ENCODE measurements at regions not wholly inside any gene's neighbourhood (a gene's known extent, or its start where the extent isn't known, plus 50 kb on each side); places are given as distances from the start of the nearest gene placed in this dataset.

DNA sequence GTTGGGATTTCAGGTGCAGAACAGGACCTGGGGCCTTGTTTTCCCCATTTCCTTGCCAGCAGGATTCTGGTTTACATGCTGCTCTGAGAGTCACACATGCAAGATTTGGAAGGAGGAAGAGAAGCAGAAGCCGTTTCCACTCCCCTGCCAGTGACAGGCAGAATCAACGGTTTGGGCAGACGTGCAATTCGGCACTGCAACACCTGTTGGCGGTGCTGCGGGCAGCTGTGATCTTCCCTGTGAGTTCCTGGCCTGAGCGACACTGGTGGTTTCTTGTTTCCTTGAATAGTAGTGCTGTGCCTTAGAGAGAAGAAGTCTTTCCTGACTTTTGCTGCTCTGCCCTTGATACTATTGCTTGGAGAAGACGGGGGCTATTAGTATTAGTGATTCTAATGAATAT, 1126.2 kb downstream of the TYW1 start:
- no peak overlapping the region for H3K4me2 ChIP-seq (ENCODE audit: insufficient read depth in 1 of 2, low read depth in 2 of 2, low read length in 2 of 2)
- WGBS, 2 experiments (ENCODE audit: extremely low coverage in 1 of 2, insufficient coverage in 1 of 2, insufficient read length in 1 of 2, insufficient replicate concordance in 2 of 2, low coverage in 1 of 2, low lambda C conversion rate in 2 of 2, missing lambda C conversion rate in 1 of 2): 96% methylated on average over 8 of the region's 8 CpGs; no CpG with 5 or more reads in 1 of the 2 experiments
- no peaks in the 10 kb centered on the region for H3K79me1 ChIP-seq (ENCODE audit: low read depth, low read length)
- peaks cover 11 to 12% of the 10 kb centered on the region in 2 experiments; a peak in 2 of 4 replicates for H3K9me3 ChIP-seq (ENCODE audit: insufficient read depth in 2 of 2, low read depth in 1 of 2, low read length in 1 of 2)
- H3K27me3 ChIP-seq (replicated peaks in 1 of 4; ENCODE audit: control insufficient read depth in 3 of 4, extremely low read depth in 1 of 4, insufficient read depth in 3 of 4, low read length in 3 of 4): no peaks in the 10 kb centered on the region
- H3K9ac ChIP-seq (replicated peaks in 1 of 4; ENCODE audit: extremely low read depth in 1 of 4, low read depth in 3 of 4, low read length in 3 of 4): no peak overlapping the region
- H2AK5ac ChIP-seq (ENCODE audit: low read depth, low read length): no peak overlapping the region
- no peak overlapping the region for H3K56ac ChIP-seq (replicated peaks; ENCODE audit: insufficient read length, low read depth, low read length)
- H4K8ac ChIP-seq (ENCODE audit: extremely low read depth, insufficient read depth, low read length): no peak overlapping the region
- no peak overlapping the region for H2BK20ac ChIP-seq (ENCODE audit: low read length)
- no peaks in the 10 kb centered on the region for H4K20me1 ChIP-seq (replicated peaks in 1 of 2; ENCODE audit: control insufficient read depth in 1 of 2, insufficient read depth in 2 of 2, low read length in 2 of 2)
- H2BK15ac ChIP-seq (ENCODE audit: low read length): no peak overlapping the region
- no peak overlapping the region for H3K18ac ChIP-seq (ENCODE audit: extremely low read depth, low read length)
- no peak overlapping the region for H3K14ac ChIP-seq (ENCODE audit: insufficient read length)
- ChIA-PET CTCF (ENCODE audit: partially characterized antibody) (no interaction called here), POLR2A (ENCODE audit: partially characterized antibody) (no interaction called here)
- no peaks in the 10 kb centered on the region for H3K36me3 ChIP-seq (ENCODE audit: control insufficient read depth in 2 of 4, insufficient read depth in 4 of 4, low read length in 3 of 4)
- no peak overlapping the region for H4K91ac ChIP-seq (replicated peaks; ENCODE audit: insufficient read length, low read length)
- no peak overlapping the region for H3K4me3 ChIP-seq (ENCODE audit: extremely low read depth in 1 of 4, insufficient read depth in 2 of 4, low read depth in 3 of 4, low read length in 4 of 4)
- H3K79me2 ChIP-seq (ENCODE audit: control insufficient read depth in 1 of 2, insufficient read depth in 2 of 2, low read length in 2 of 2): no peaks in the 10 kb centered on the region
- H3K4me1 ChIP-seq (replicated peaks in 1 of 4; ENCODE audit: control insufficient read depth in 3 of 4, insufficient read depth in 4 of 4, low read length in 3 of 4): no peaks in the 10 kb centered on the region
- no peak for TF ChIP-seq RFX5 (IDR thresholded peaks at IDR 0.05; ENCODE audit: borderline replicate concordance, low read depth, low read length)
- no peak for TF ChIP-seq RNF2 (IDR thresholded peaks at IDR 0.05; ENCODE audit: borderline replicate concordance, low read depth, low read length, missing control alignments, poor library complexity, severe bottlenecking)
- no peak for TF ChIP-seq SUZ12 (IDR thresholded peaks at IDR 0.05; ENCODE audit: low read length)
- TF ChIP-seq JUN (IDR thresholded peaks at IDR 0.05; ENCODE audit: low read depth, low read length): no peak
- TF ChIP-seq RXRA (IDR thresholded peaks at IDR 0.05; ENCODE audit: insufficient read depth, low read depth, low read length): no peak
- no peak for TF ChIP-seq POU5F1 (IDR thresholded peaks at IDR 0.05; ENCODE audit: low read depth, low read length)
- TF ChIP-seq, protein P1, sequence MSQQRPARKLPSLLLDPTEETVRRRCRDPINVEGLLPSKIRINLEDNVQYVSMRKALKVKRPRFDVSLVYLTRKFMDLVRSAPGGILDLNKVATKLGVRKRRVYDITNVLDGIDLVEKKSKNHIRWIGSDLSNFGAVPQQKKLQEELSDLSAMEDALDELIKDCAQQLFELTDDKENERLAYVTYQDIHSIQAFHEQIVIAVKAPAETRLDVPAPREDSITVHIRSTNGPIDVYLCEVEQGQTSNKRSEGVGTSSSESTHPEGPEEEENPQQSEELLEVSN (IDR thresholded peaks at IDR 0.05): no peak
- no peak for TF ChIP-seq JUND (IDR thresholded peaks at IDR 0.05; ENCODE audit: low read length)
- TF ChIP-seq BACH1 (IDR thresholded peaks at IDR 0.05; ENCODE audit: low read length): no peak
- no peak for TF ChIP-seq CBX8 (IDR thresholded peaks at IDR 0.05; ENCODE audit: borderline replicate concordance, low read depth, low read length)
- TF ChIP-seq POLR2A (IDR thresholded peaks at IDR 0.05; ENCODE audit: control extremely low read depth in 1 of 2, low read depth in 2 of 2, low read length in 2 of 2): no peak
- TF ChIP-seq POLR2AphosphoS5 (IDR thresholded peaks at IDR 0.05; ENCODE audit: low read depth, low read length): no peak
- no peak for TF ChIP-seq YY1 (IDR thresholded peaks at IDR 0.05; ENCODE audit: low read depth, low read length)
- no peak for TF ChIP-seq TAF7 (optimal IDR thresholded peaks at IDR 0.05; ENCODE audit: borderline replicate concordance, low read depth, low read length)
- no peak for TF ChIP-seq SP1 (IDR thresholded peaks at IDR 0.05; ENCODE audit: low read depth, low read length)
- TF ChIP-seq TAF1 (IDR thresholded peaks at IDR 0.05; ENCODE audit: low read depth, low read length): no peak
- H3K4ac ChIP-seq (replicated peaks; ENCODE audit: insufficient read length, low read depth, low read length): no peak overlapping the region
- no peak overlapping the region for H2BK12ac ChIP-seq (ENCODE audit: low read depth, low read length)
- no peak overlapping the region for H2AFZ ChIP-seq (ENCODE audit: low read length)
- H3K23ac ChIP-seq (ENCODE audit: insufficient read length): no peak overlapping the region
- no peak overlapping the region for H2BK5ac ChIP-seq (ENCODE audit: low read depth, low read length)
- no peaks in the 10 kb centered on the region for H3K23me2 ChIP-seq (ENCODE audit: low read depth, low read length)
- FAIRE-seq (no peak), DNase-seq (ENCODE audit: low read depth in 1 of 2, low spot score in 2 of 2) (no peak)
- H3K27ac ChIP-seq (ENCODE audit: low read depth, low read length): no peak overlapping the region
- H2BK120ac ChIP-seq (replicated peaks; ENCODE audit: low read depth, low read length): no peak overlapping the region
- H4K5ac ChIP-seq (ENCODE audit: insufficient read length, low read depth, low read length): no peak overlapping the region

All from H1 (cell line).